HG03175 (cell line): ENCODE measurements at regions not wholly inside any gene's neighbourhood (a gene's known extent, or its start where the extent isn't known, plus 50 kb on each side); places are given as distances from the start of the nearest gene placed in this dataset.
A peak's percentile ranks its signal among the peaks of the same experiment; 100 is the strongest.
"Not testable (repeated sequence)": the region's sequence is repeated elsewhere in the genome, so short reads cannot be mapped to it uniquely, and the experiment has no call there.

Experiments used
- ATAC-seq: cut with Tn5 transposase; IDR thresholded peaks from one replicate; pipeline ENCODE4 v1.9.1; 2021; ENCODE audit warnings: mild to moderate bottlenecking, moderate library complexity; ENCODE audit not compliant: unreplicated experiment

DNA sequence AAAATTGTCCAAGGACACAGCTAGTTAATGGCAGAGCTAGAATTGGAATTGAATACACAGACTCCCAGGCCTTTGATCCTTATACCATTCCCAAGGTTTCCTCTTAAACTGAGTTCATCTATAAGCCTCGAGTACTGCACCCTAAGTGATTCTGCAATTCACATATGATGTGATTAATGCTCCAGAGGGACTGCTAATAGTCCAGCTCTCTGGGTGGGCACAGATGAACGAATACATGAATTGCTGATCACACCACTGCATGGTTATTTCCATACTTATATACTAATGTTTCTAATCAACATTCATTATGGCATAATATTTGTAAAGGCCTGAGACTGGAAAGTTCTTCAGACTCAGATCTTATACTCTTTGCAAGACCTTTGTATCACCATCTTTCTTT, 101.8 kb downstream of the NUFIP1 start:
- no peak for ATAC-seq

DNA sequence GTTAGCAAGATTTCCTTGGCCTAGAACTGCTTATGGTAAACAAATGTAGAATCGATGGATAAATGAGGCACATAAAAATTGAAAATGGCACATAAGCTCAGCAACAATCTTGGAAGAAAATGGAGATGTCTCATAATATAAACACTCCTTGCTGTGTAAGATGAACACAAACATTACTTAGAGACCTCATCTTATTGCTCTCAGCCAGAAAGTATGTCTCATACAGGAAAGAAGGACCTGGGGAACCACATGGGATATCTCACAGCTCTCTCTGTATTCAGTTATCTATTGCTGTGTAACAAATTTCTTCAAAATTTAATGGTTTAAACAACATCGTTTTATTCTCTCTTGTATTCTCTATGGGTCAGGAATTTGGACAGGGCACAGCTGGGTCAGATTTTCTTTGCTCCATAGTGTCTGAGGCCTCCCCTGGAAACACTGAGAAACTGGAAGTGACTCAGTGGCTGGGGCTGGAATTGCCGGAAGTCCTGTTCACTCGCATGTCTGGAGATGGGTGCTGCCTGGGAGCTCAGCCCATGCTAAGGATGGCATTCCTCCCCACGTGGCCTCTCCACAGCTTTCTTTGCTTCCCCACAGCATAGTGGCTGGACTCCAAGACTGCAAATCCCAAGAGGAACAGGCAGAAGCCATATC, 105.1 kb downstream of the NUFIP1 start:
- ATAC-seq, result no peak

DNA sequence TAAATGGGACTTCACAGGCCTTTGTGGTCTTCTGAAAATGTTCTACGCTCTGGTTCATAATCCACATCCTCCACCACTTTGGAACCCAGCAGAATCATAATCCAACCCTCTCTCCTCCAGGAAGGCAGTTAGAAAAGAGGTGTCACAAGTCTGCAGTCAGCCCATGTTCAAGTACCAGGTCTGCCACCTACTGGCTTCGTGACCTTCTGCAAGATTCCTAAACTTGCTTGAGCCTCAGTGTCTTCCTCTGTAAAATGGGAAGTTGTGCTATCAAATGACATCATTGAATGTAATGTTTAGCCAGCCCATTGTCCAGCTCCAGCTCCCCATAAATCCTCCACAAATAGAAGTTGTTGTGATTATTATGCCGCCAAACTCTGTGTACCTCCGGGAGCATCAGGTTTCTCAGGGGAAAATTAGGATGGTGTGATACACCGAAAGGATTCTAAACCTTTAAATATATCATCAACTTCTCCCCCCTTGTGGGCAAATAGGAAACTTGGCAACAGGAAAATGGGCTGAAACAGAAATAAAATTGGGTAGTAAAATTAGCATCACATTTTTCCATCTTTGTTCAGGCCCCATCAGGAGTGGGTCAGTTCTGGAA, 109.7 kb downstream of the NUFIP1 start:
- no peak for ATAC-seq

- no peak for ATAC-seq
These were observed 112.4 kb downstream of the NUFIP1 start for GRCh38 chr13:44876782-44877324.

GRCh38 chr13:44874886-44875630, 114.2 kb downstream of the NUFIP1 start:
- no peak for ATAC-seq

DNA sequence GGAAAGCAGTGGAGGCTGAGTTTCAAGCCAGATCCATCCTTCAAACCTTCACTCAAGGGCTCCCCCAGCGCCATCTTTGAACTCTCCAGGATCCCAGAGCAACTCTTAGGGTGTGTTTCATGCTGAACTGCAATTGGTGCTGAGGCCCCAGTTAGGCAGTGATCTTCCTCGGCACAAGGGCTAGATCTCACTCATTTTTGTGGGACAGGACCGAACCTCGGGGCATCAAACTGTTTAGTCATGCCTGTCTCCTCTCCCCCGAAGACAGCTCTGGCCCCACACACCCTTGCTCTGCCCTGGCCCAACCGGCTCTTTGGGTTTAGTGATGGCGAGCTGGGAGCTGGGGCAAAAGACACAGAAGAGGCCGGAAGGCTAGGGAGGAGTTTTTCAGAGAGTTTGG, 115.1 kb downstream of the NUFIP1 start:
- ATAC-seq, result no peak

GRCh38 chr13:44873461-44873860, 115.8 kb downstream of the NUFIP1 start:
- no peak for ATAC-seq

DNA sequence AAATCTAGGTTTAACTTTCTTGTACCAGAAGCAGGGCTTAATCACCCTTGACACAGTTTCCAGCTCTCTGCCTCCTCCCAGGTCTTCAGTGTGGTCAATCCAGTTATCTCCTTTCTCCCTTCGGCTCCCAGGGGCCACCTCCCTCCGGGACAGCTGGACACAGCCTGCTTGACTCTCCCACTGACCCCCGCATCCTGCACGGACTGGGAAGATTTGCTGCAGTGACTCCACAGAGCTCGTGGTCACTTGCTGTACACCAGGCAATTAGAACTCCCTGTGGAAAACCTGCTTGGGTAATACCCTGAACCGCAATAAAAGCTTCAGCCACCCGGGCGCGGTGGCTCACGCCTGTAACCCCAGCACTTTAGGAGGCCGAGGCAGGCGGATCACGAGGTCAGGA, 116.5 kb downstream of the NUFIP1 start:
- ATAC-seq, result no peak

DNA sequence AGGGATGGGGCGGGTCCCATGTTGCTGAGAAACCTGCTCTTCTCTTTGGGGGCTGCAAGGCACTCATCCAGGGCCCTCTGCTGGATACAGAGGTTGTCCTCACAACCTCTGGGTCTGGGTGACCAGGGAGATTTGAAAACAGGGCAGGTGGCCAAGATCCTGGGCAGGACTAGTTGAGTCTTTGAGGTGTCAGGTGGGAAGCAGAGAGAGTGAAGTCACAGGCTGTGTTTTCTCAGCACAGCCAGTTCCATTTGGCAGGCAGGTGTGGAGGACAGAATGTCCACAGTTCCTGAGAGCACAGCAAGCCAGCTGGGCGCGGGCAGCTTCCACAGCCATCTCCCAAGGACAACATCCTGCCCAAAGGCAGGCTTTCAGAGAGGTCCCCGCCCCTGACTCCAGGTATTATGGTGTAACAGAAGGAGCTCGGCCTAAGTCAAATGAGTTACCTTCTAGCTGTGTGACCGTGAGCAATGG, 118.8 kb downstream of the NUFIP1 start:
- ATAC-seq, result no peak

- ATAC-seq, result no peak
These were observed 120.1 kb downstream of the NUFIP1 start for GRCh38 chr13:44869167-44869566.

- ATAC-seq, result peak; percentile 92
These were observed 120.9 kb downstream of the NUFIP1 start for GRCh38 chr13:44868397-44868796.

DNA sequence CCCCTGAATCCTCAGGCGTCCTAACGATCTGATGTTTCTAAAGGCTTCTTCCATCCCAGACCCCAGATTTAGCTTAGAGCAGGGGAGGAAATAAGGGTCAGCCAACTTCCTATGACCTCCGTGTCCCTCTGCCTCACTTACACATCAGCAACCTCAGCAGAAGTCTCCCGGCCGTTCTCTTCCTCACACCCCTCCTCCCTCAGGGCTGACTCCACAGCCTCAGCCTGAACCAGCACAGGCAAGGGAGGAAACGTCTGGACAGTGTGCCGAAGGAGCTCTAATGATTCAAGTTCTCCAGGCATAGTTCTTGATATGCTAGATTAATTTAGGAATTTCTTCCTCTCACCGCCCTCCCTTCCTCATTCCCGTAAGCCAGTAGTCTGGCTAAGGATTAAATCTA, 121.4 kb downstream of the NUFIP1 start:
- ATAC-seq, result no peak

DNA sequence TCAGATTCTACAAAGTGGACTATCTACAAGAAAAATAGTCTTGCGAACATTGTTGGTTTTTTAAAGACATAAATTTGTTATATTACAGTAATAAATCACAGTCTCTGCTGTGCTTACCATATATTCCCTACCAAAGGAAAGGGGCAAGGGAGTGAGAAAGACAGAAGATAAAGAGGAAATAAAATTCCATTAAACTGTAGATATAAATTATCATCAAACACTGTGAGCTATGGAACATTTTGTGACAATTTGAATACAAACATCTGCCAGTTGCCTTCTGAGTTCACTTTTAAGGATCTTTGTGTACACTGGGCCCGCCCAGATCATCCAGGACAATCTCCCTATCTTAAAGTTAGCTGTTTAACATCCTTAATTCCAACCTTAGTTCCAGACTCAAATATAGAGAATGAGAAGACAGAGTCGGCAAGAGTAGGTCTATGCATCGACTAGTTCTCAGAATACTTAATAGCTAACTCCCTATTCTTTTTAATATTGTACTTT, 122.8 kb downstream of the NUFIP1 start:
- ATAC-seq, result no peak

DNA sequence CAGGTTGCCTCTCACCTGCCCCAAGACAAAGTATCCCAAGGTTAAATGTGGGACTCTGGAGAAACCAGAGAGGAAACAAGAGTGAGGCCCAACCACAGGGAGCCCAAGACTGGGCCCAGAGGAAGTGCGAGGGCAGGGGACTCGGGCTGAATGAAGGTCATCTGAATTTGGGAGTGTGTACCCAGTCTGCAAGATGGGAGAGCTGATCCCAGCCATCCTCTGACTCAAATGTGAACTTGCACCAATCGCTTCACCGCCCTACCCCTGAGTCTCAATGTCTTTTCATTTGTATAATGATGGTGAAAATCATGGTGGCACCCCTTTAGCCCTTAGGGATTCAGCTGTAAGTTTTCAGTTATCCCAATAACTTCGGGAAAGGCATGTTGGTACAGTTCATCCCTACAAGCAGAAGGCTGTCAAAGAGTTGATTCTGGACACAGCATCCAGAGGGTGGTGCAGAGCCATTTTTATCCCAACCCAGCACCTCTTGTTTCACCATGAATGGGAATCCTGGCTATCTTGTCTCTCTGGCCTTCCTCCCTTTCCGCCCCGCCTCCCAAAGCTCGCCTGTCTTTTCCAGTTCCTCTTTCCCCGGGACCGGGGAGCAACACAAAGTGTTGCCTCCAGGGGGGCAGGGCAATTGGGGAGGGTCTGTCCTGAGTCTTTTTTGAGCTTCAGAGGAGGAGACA, 123.4 kb downstream of the NUFIP1 start:
- ATAC-seq, result no peak

DNA sequence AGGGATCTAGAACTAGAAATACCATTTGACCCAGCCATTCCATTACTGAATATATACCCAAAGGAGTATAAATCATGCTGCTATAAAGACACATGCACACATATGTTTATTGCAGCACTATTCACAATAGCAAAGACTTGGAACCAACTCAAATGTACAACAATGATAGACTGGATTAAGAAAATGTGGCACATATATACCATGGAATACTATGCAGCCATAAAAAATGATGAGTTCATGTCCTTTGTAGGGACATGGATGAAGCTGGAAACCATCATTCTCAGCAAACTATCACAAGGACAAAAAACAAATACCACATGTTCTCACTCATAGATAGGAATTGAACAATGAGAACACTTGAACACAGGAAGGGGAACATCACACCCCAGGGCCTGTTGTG, 125.6 kb downstream of the NUFIP1 start:
- not testable (repeated sequence) for ATAC-seq

- no peak for ATAC-seq
These were observed 128.8 kb downstream of the NUFIP1 start for GRCh38 chr13:44860454-44860853.

DNA sequence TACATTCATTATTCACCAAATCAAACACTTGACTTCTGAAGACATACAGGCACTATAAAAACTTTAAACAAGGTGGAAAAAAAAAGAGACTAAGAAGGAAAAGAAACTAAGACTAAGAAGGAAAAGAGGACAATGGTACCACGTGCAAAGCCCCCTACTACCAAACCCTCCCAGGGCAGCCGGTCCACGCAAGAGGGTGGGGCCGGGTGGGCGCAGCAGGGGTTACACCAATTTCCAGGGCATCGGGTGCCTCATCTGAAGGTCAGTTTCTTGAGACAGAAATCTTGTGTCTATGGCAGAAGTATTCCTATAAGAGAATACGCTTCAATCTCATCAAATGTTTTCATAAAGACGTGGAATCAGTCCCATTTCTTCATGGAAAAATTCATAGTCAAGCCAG, 131.5 kb downstream of the NUFIP1 start:
- ATAC-seq, result no peak

- no peak for ATAC-seq
These were observed 132.2 kb downstream of the NUFIP1 start for GRCh38 chr13:44857061-44857460.

DNA sequence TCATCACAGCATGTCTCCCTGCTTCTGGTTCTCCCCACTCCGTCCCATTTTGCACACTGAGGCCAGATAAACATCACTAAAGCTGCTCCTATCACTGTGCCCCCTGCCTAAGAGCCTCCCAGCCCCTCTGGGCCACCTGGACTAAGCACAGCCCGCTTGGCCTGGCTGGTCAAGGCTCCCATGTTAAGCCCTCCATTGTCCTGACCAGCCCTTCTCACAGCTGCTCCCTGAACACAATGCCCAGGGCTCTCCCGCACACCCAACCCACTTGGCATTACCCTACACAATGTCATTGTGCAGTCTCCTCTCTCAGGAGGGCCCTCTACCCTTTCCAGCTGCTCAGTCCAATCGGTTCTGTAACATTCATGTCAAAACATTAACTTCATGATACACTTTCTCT, 133.4 kb downstream of the NUFIP1 start:
- no peak for ATAC-seq

DNA sequence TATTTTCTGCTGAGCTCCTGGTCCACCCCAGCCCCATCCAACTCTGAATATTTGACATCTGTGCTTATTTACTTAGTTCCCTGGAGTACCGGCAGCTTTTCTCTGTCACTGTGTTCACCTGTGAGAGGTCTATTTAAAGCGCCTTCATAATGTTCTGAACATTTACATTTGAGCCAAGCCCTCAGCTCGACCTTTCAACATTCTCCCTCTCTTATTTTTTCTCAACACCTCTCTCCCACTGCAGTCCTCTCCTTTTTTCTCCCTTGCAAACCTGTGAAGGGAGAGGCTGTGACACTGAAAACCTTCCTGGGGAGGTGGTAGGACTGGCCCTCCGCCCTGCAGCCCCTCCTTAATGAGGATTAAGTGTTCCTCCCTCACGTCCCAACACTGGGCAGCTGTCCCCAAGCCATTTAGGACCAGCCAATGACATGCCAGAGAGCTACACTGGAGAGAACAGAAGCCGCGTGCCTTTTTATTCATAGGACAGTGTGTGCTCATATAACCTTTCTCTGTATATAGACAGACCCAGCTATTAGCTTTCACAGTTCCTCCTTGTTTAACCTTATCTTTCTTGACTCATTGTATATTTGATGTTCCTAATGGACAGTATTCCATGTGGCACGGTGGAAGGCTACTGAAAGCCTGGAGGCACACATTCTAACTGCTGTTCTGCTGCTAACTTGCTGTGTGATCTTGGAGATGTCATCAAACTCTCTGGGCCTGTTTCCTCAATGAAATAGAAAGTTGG, 134.8 kb downstream of the NUFIP1 start:
- no peak for ATAC-seq
